ENCODE measurements at regions not wholly inside any gene's neighbourhood (a gene's known extent, or its start where the extent isn't known, plus 50 kb on each side); places are given as distances from the start of the nearest gene placed in this dataset.

DNA sequence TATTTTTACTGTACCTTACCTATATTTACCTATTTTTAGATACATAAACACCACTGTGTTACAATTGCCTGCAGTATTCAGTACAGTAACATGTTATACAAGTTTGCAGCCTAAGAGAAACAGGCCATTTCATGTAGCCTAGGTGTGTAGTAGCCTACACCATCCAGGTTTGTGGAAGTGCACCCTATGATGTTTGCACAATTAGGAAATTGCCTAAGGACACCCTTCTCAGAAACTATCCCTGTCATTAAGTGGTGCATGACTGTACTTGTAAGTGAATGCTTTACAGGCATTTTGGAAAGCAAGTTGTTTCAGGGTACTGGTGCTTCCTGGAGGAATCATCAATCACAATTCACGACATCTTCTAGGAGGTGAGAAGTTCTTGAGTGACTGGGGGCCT lies 991.8 kb upstream of the SLIT2 start:
- TF ChIP-seq, protein P1, sequence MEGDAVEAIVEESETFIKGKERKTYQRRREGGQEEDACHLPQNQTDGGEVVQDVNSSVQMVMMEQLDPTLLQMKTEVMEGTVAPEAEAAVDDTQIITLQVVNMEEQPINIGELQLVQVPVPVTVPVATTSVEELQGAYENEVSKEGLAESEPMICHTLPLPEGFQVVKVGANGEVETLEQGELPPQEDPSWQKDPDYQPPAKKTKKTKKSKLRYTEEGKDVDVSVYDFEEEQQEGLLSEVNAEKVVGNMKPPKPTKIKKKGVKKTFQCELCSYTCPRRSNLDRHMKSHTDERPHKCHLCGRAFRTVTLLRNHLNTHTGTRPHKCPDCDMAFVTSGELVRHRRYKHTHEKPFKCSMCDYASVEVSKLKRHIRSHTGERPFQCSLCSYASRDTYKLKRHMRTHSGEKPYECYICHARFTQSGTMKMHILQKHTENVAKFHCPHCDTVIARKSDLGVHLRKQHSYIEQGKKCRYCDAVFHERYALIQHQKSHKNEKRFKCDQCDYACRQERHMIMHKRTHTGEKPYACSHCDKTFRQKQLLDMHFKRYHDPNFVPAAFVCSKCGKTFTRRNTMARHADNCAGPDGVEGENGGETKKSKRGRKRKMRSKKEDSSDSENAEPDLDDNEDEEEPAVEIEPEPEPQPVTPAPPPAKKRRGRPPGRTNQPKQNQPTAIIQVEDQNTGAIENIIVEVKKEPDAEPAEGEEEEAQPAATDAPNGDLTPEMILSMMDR (IDR thresholded peaks at IDR 0.05; ENCODE audit: low read depth, low read length): no peak
- DNase-seq (ENCODE audit: extremely low read depth, low read depth): no peak

GRCh38 chr4:19256823-19257222 lies 994.9 kb upstream of the SLIT2 start:
- no peak for DNase-seq (ENCODE audit: extremely low read depth, low read depth)
- TF ChIP-seq, protein P1 (IDR thresholded peaks at IDR 0.05; ENCODE audit: low read depth, low read length): no peak

GRCh38 chr4:19254486-19254885 lies 997.2 kb upstream of the SLIT2 start:
- TF ChIP-seq, protein P1 (IDR thresholded peaks at IDR 0.05; ENCODE audit: low read depth, low read length): no peak
- DNase-seq (ENCODE audit: extremely low read depth, low read depth): no peak

- TF ChIP-seq, protein P1 (IDR thresholded peaks at IDR 0.05; ENCODE audit: low read depth, low read length): no peak
- DNase-seq (ENCODE audit: extremely low read depth, low read depth): no peak
Observed at GRCh38 chr4:19248023-19248422, 1003.7 kb upstream of the SLIT2 start.

GRCh38 chr4:19241895-19242294 lies 1009.8 kb upstream of the SLIT2 start:
- TF ChIP-seq, protein P1 (IDR thresholded peaks at IDR 0.05; ENCODE audit: low read depth, low read length): no peak
- DNase-seq (ENCODE audit: extremely low read depth, low read depth): no peak

DNA sequence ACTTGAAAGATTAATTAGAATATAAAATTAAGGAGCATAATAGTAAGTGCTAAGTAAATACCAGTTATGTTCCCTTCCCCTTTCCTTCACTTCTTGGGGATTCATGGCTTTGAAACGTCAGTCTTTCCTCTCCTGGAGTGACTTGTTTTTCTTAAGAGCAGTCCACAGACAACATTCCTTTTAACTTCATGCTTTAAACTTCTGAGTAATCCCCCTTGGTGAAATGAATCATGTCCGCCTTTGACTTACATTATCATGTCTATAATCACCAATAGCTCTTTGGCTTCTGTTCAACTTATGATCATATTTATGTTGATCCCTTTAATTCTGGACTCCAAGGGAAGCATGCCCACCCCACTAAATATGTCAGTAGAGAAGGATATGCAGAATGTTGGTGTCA lies 1012.1 kb upstream of the SLIT2 start:
- TF ChIP-seq, protein P1 (IDR thresholded peaks at IDR 0.05; ENCODE audit: low read depth, low read length): no peak
- DNase-seq (ENCODE audit: extremely low read depth, low read depth): no peak

GRCh38 chr4:19236473-19236872 lies 1015.2 kb upstream of the SLIT2 start:
- DNase-seq (ENCODE audit: extremely low read depth, low read depth): no peak
- TF ChIP-seq, protein P1 (IDR thresholded peaks at IDR 0.05; ENCODE audit: low read depth, low read length): no peak

Data from AG09319 (cell line).